ENCODE measurements at regions not wholly inside any gene's neighbourhood (a gene's known extent, or its start where the extent isn't known, plus 50 kb on each side); places are given as distances from the start of the nearest gene placed in this dataset.

GRCh38 chr15:97401970-97402369, 558.5 kb upstream of the ARRDC4 start (continued):
- no peak for TF ChIP-seq POU6F1 (CRISPR knock-in tag; IDR thresholded peaks at IDR 0.05; ENCODE audit: borderline replicate concordance, low read depth)

GRCh38 chr15:97406841-97407240, 553.7 kb upstream of the ARRDC4 start:
- TF ChIP-seq CSRNP3 (CRISPR knock-in tag; IDR thresholded peaks at IDR 0.05) (no peak), PATZ1 (CRISPR knock-in tag; IDR thresholded peaks at IDR 0.05; ENCODE audit: borderline replicate concordance) (no peak), ZNF8 (CRISPR knock-in tag; IDR thresholded peaks at IDR 0.05) (no peak), PPARA (CRISPR knock-in tag; IDR thresholded peaks at IDR 0.05; ENCODE audit: borderline replicate concordance) (no peak), ZFP3 (CRISPR knock-in tag; IDR thresholded peaks at IDR 0.05) (no peak), ZNF565 (CRISPR knock-in tag; conservative IDR thresholded peaks at IDR 0.05; ENCODE audit: low read depth) (no peak), ESRRG (CRISPR knock-in tag; IDR thresholded peaks at IDR 0.05) (no peak), ZFP30 (CRISPR knock-in tag; IDR thresholded peaks at IDR 0.05) (no peak), POU6F1 (CRISPR knock-in tag; IDR thresholded peaks at IDR 0.05; ENCODE audit: borderline replicate concordance, low read depth) (no peak), ZC3H10 (CRISPR knock-in tag; IDR thresholded peaks at IDR 0.05) (no peak), ZNF70 (CRISPR knock-in tag; IDR thresholded peaks at IDR 0.05) (no peak), BACH2 (CRISPR knock-in tag; IDR thresholded peaks at IDR 0.05; ENCODE audit: borderline replicate concordance) (no peak), TOX (CRISPR knock-in tag; IDR thresholded peaks at IDR 0.05; ENCODE audit: borderline replicate concordance) (no peak)
- no peak for ATAC-seq

- TF ChIP-seq OSR1 (CRISPR knock-in tag; IDR thresholded peaks at IDR 0.05) (no peak), ZFP3 (CRISPR knock-in tag; IDR thresholded peaks at IDR 0.05) (no peak), TOX (CRISPR knock-in tag; IDR thresholded peaks at IDR 0.05; ENCODE audit: borderline replicate concordance) (no peak), PATZ1 (CRISPR knock-in tag; IDR thresholded peaks at IDR 0.05; ENCODE audit: borderline replicate concordance) (no peak), CSRNP3 (CRISPR knock-in tag; IDR thresholded peaks at IDR 0.05) (no peak)
- no peak for ATAC-seq
These were observed 549.5 kb upstream of the ARRDC4 start for GRCh38 chr15:97410897-97411575.

GRCh38 chr15:97420130-97420529, 540.4 kb upstream of the ARRDC4 start:
- TF ChIP-seq ZNF565 (CRISPR knock-in tag; conservative IDR thresholded peaks at IDR 0.05; ENCODE audit: low read depth), result no peak
- TF ChIP-seq BACH2 (CRISPR knock-in tag; IDR thresholded peaks at IDR 0.05; ENCODE audit: borderline replicate concordance), result no peak
- no peak for TF ChIP-seq POU6F1 (CRISPR knock-in tag; IDR thresholded peaks at IDR 0.05; ENCODE audit: borderline replicate concordance, low read depth)
- no peak for TF ChIP-seq ZC3H10 (CRISPR knock-in tag; IDR thresholded peaks at IDR 0.05)
- no peak for ATAC-seq

All from SK-N-SH treated with all-trans-retinoic acid at 6 μM for 48 hours (cell line).